Activated CD4-positive, alpha-beta T cell treated with anti-CD3 and anti-CD28 coated beads, Interleukin-2, amount 10 ng/mL, durations not matched to agents 24 days and 14 days (primary cell): ENCODE measurements at regions not wholly inside any gene's neighbourhood (a gene's known extent, or its start where the extent isn't known, plus 50 kb on each side); places are given as distances from the start of the nearest gene placed in this dataset.

Experiments
- DNase-seq: peaks from one replicate; pipeline ENCODE4 v3.0.0; 2022
- H3K27ac Mint-ChIP-seq: one replicate; pipeline ENCODE4 v1.8.0; 2022; ENCODE audit warnings: mild to moderate bottlenecking, mixed read lengths
- H3K27me3 Mint-ChIP-seq: one replicate; pipeline ENCODE4 v1.8.0; 2022; ENCODE audit warnings: mixed read lengths
- H3K36me3 Mint-ChIP-seq: one replicate; pipeline ENCODE4 v1.8.0; 2022; ENCODE audit warnings: low read depth, mild to moderate bottlenecking, mixed read lengths
- H3K4me1 Mint-ChIP-seq: one replicate; pipeline ENCODE4 v1.8.0; 2021; ENCODE audit warnings: mixed read lengths
- H3K4me3 Mint-ChIP-seq: one replicate; pipeline ENCODE4 v1.8.0; 2022; ENCODE audit warnings: mild to moderate bottlenecking, moderate library complexity, mixed read lengths
- H3K9me3 Mint-ChIP-seq: one replicate; pipeline ENCODE4 v1.8.0; 2021; ENCODE audit warnings: mixed read lengths
- intact Hi-C: fragments of 100-400 bp; cut with micrococcal nuclease; formaldehyde crosslinking; loops from one replicate; pipeline ENCODE4 v1.15.1; 2023

- Mint-ChIP-seq H3K27ac (no peak overlapping the region), H3K36me3 (no peaks in the 10 kb centered on the region)
- intact Hi-C loops, result no loop called here
These were observed 118.5 kb upstream of the HABP2 start for GRCh38 chr10:113434315-113434714.

GRCh38 chr10:113434950-113435349 is 117.9 kb upstream of the HABP2 start:
- Mint-ChIP-seq H3K27ac (no peak overlapping the region), H3K36me3 (no peaks in the 10 kb centered on the region), H3K9me3 (no peaks in the 10 kb centered on the region), H3K4me3 (no peak overlapping the region), H3K4me1 (no peaks in the 10 kb centered on the region), H3K27me3 (peaks cover 1% of the 10 kb centered on the region)
- no peak for DNase-seq
- intact Hi-C loops, result no loop called here

More at GRCh38 chr10:113434315-113434714, 118.5 kb upstream of the HABP2 start:
- Mint-ChIP-seq H3K9me3 (no peaks in the 10 kb centered on the region), H3K4me1 (no peaks in the 10 kb centered on the region), H3K27me3 (peaks cover 1% of the 10 kb centered on the region), H3K4me3 (no peak overlapping the region)
- no peak for DNase-seq

GRCh38 chr10:113435881-113436280 is 117.0 kb upstream of the HABP2 start:
- Mint-ChIP-seq H3K27me3 (peaks cover 1% of the 10 kb centered on the region), H3K27ac (no peak overlapping the region), H3K4me1 (no peaks in the 10 kb centered on the region), H3K9me3 (no peaks in the 10 kb centered on the region), H3K36me3 (no peaks in the 10 kb centered on the region), H3K4me3 (no peak overlapping the region)
- intact Hi-C loops, result no loop called here
- DNase-seq, result no peak

- Mint-ChIP-seq H3K4me3 (no peak overlapping the region), H3K4me1 (no peaks in the 10 kb centered on the region), H3K27ac (no peak overlapping the region), H3K36me3 (no peaks in the 10 kb centered on the region), H3K9me3 (no peaks in the 10 kb centered on the region), H3K27me3 (peaks cover 1% of the 10 kb centered on the region)
- no peak for DNase-seq
- intact Hi-C loops, result no loop called here
These were observed 116.0 kb upstream of the HABP2 start for GRCh38 chr10:113436851-113437250.

- Mint-ChIP-seq H3K4me3 (no peak overlapping the region), H3K9me3 (no peaks in the 10 kb centered on the region), H3K27ac (no peak overlapping the region), H3K36me3 (no peaks in the 10 kb centered on the region), H3K27me3 (peaks cover 1% of the 10 kb centered on the region), H3K4me1 (no peaks in the 10 kb centered on the region)
- DNase-seq, result no peak
- intact Hi-C loops, result no loop called here
These were observed 114.2 kb upstream of the HABP2 start for GRCh38 chr10:113438652-113439051.

- Mint-ChIP-seq H3K4me1 (no peaks in the 10 kb centered on the region), H3K4me3 (no peak overlapping the region), H3K27me3 (no peaks in the 10 kb centered on the region), H3K36me3 (no peaks in the 10 kb centered on the region), H3K9me3 (no peaks in the 10 kb centered on the region), H3K27ac (no peak overlapping the region)
- DNase-seq, result no peak
- intact Hi-C loops, result no loop called here
These were observed 111.6 kb upstream of the HABP2 start for GRCh38 chr10:113441220-113441619.

GRCh38 chr10:113441686-113442270 is 111.1 kb upstream of the HABP2 start:
- intact Hi-C loops, result no loop called here
- H3K4me3 Mint-ChIP-seq, result no peak overlapping the region
- H3K4me1 Mint-ChIP-seq, result no peaks in the 10 kb centered on the region
- no peaks in the 10 kb centered on the region for H3K27me3 Mint-ChIP-seq
- no peak overlapping the region for H3K27ac Mint-ChIP-seq
- DNase-seq, result no peak
- H3K36me3 Mint-ChIP-seq, result no peaks in the 10 kb centered on the region
- H3K9me3 Mint-ChIP-seq, result no peaks in the 10 kb centered on the region

GRCh38 chr10:113442336-113442735 is 110.5 kb upstream of the HABP2 start:
- Mint-ChIP-seq H3K36me3 (no peaks in the 10 kb centered on the region), H3K27me3 (no peaks in the 10 kb centered on the region), H3K27ac (no peak overlapping the region), H3K4me3 (no peak overlapping the region), H3K9me3 (no peaks in the 10 kb centered on the region), H3K4me1 (no peaks in the 10 kb centered on the region)
- intact Hi-C loops, result no loop called here
- no peak for DNase-seq

- no peak for DNase-seq
- intact Hi-C loops, result no loop called here
- H3K36me3 Mint-ChIP-seq, result no peaks in the 10 kb centered on the region
- H3K27ac Mint-ChIP-seq, result no peak overlapping the region
- H3K27me3 Mint-ChIP-seq, result peaks cover under 1% of the 10 kb centered on the region
- H3K4me1 Mint-ChIP-seq, result no peaks in the 10 kb centered on the region
- no peaks in the 10 kb centered on the region for H3K9me3 Mint-ChIP-seq
- no peak overlapping the region for H3K4me3 Mint-ChIP-seq
These were observed 109.5 kb upstream of the HABP2 start for GRCh38 chr10:113443141-113443925.

GRCh38 chr10:113444766-113445365 is 108.0 kb upstream of the HABP2 start:
- Mint-ChIP-seq H3K27ac (no peak overlapping the region), H3K9me3 (no peaks in the 10 kb centered on the region), H3K27me3 (peaks cover 8% of the 10 kb centered on the region), H3K36me3 (no peaks in the 10 kb centered on the region), H3K4me1 (no peaks in the 10 kb centered on the region), H3K4me3 (no peak overlapping the region)
- intact Hi-C loops, result no loop called here
- no peak for DNase-seq

- no peaks in the 10 kb centered on the region for H3K9me3 Mint-ChIP-seq
These were observed 107.1 kb upstream of the HABP2 start for GRCh38 chr10:113445736-113446135.

GRCh38 chr10:113446739-113447138 is 106.1 kb upstream of the HABP2 start:
- no peaks in the 10 kb centered on the region for H3K9me3 Mint-ChIP-seq
- no peaks in the 10 kb centered on the region for H3K36me3 Mint-ChIP-seq
- peaks cover 10% of the 10 kb centered on the region for H3K27me3 Mint-ChIP-seq
- no peak overlapping the region for H3K4me3 Mint-ChIP-seq
- intact Hi-C loops, result no loop called here
- H3K27ac Mint-ChIP-seq, result no peak overlapping the region
- no peaks in the 10 kb centered on the region for H3K4me1 Mint-ChIP-seq
- DNase-seq, result no peak

More at GRCh38 chr10:113445736-113446135, 107.1 kb upstream of the HABP2 start:
- no peaks in the 10 kb centered on the region for H3K4me1 Mint-ChIP-seq
- DNase-seq, result no peak
- peaks cover 8% of the 10 kb centered on the region for H3K27me3 Mint-ChIP-seq
- no peaks in the 10 kb centered on the region for H3K36me3 Mint-ChIP-seq
- H3K27ac Mint-ChIP-seq, result no peak overlapping the region
- intact Hi-C loops, result no loop called here
- no peak overlapping the region for H3K4me3 Mint-ChIP-seq

- H3K36me3 Mint-ChIP-seq, result no peaks in the 10 kb centered on the region
- H3K4me3 Mint-ChIP-seq, result no peak overlapping the region
- no peaks in the 10 kb centered on the region for H3K4me1 Mint-ChIP-seq
- no peak overlapping the region for H3K27ac Mint-ChIP-seq
- H3K9me3 Mint-ChIP-seq, result no peaks in the 10 kb centered on the region
- H3K27me3 Mint-ChIP-seq, result peaks cover 10% of the 10 kb centered on the region
- intact Hi-C loops, result no loop called here
- DNase-seq, result no peak
These were observed 105.6 kb upstream of the HABP2 start for GRCh38 chr10:113447278-113447677.

- intact Hi-C loops, result no loop called here
- no peak for DNase-seq
- H3K27me3 Mint-ChIP-seq, result peaks cover 12% of the 10 kb centered on the region
- no peak overlapping the region for H3K27ac Mint-ChIP-seq
- no peaks in the 10 kb centered on the region for H3K4me1 Mint-ChIP-seq
- H3K36me3 Mint-ChIP-seq, result no peaks in the 10 kb centered on the region
- H3K9me3 Mint-ChIP-seq, result no peaks in the 10 kb centered on the region
- no peak overlapping the region for H3K4me3 Mint-ChIP-seq
These were observed 103.7 kb upstream of the HABP2 start for GRCh38 chr10:113449006-113449695.
